Motor neuron (in vitro differentiated cells): ENCODE measurements at regions not wholly inside any gene's neighbourhood (a gene's known extent, or its start where the extent isn't known, plus 50 kb on each side); places are given as distances from the start of the nearest gene placed in this dataset.

Source experiments
- ATAC-seq, 8 experiments: fragments of 200-7000 bp; cut with Tn5 transposase; replicated peaks in 6 of 8; 2 replicates each; pipeline ENCODE4 v1.8.0; 2021; ENCODE audit warnings: mild to moderate bottlenecking in 8 of 8, moderate library complexity in 8 of 8
- H3K27ac ChIP-seq, 2 donors: fragments of 250-450 bp; sonication (Bioruptor Pico); 2 replicates each; pipeline ENCODE4 v1.9.0; 2021; ENCODE audit warnings: antibody characterized with exemption in 2 of 2, mild to moderate bottlenecking in 2 of 2, moderate library complexity in 1 of 2
- H3K4me1 ChIP-seq, 2 donors: fragments of 250-450 bp; sonication (Bioruptor Pico); replicated peaks in 1 of 2; 2 replicates each; pipeline ENCODE4 v1.6.1; 2021; ENCODE audit warnings: antibody characterized with exemption in 2 of 2, mild to moderate bottlenecking in 2 of 2, moderate library complexity in 1 of 2
- H3K4me3 ChIP-seq, 5 donors: fragments of 250-450 bp; sonication (Bioruptor Pico); 2 replicates each; pipeline ENCODE4 v1.9.0; 2021; ENCODE audit warnings: antibody characterized with exemption in 5 of 5, mild to moderate bottlenecking in 5 of 5, moderate library complexity in 4 of 5
- WGBS, 10 experiments: fragments of 450-650 bp; shearing (Covaris generic); methylation state at CpG; one replicate each; pipeline ENCODE4 v1.0.0; 2022; 5-methylcytosine and 5-hydroxymethylcytosine counted together
- in situ Hi-C, 9 experiments: fragments of 400-800 bp; cut with MboI; loops; one replicate each; pipeline ENCODE4 v1.15.0; 2021; ENCODE audit warnings: low sequenced_read_pairs in 9 of 9, low pct_unique_long_range_greater_than_20kb in 2 of 9; ENCODE audit not compliant: unreplicated experiment in 9 of 9

DNA sequence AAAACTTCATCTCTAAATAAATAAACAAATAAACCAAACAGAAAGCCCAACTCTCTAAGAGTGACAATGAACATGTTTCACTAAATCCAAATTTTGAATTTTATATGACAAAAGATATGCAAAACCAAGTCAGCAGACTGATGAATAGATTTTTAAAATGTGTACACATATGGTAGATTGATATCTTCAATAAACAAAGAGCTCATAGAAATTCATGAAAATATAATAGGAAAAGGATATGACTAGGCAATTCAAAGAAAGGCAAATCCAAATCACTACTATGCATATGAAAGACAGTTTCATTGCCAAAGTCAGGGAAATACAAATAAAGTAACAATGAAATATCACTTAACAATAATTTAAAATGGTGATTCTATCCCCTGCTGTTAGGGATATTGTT, 63.7 kb upstream of the NBEA start:
- in situ Hi-C loops, result no loop called here
- Histone ChIP-seq H3K4me1 (no peaks in the 10 kb centered on the region), H3K27ac (no peak overlapping the region), H3K4me3 (no peak overlapping the region)
- no peak for ATAC-seq

DNA sequence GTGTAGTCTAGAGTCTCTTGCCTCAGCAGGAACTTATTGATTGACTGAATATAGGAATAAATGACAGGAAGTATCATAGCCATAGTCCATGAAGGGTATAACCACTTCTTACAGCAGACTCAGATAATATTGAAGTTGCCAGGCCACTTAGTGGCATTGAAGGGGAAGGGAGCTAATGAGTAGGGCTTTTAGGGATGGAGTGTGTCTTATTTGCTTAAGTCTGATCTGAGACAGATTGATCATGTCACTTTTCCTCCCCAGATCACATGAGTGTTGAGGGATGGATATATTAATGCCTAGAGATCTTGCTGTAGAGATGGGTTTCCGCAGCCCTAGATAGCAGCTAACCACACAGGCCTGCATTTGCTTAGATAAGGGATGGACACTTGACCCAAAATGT, 62.2 kb upstream of the NBEA start:
- Histone ChIP-seq H3K4me3 (no peak overlapping the region), H3K27ac (no peak overlapping the region), H3K4me1 (no peaks in the 10 kb centered on the region)
- 50 to 100% (median 85%) methylated on average over 1 of the region's 1 CpG; no CpG with 5 or more reads in 4 of the 10 experiments for WGBS, 10 experiments
- no peak for ATAC-seq
- in situ Hi-C loops, result no loop called here

DNA sequence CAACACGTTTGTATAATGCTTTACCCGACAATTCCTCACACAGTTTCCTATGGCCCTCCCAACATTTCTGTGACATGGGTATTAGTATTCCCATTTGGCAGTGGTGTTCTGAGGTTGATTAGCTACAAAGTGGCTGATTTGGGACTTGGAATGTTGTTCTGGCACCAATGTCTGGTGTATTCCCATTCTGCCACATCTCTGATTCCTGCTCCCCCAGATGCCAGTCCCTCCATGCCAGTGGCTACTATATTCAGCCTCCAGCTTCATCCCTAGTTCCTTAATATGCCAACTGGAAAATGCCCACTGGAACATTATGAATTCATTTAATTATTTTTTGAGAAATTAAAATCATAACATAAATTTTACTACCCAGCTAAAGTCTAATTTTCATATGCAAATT, 60.6 kb upstream of the NBEA start:
- in situ Hi-C loops, result no loop called here
- H3K27ac ChIP-seq, result no peak overlapping the region
- WGBS, 10 experiments, result 47 to 100% (median 92%) methylated on average over 1 to 2 of the region's 2 CpGs; no CpG with 5 or more reads in 5 of the 10 experiments
- H3K4me1 ChIP-seq, result no peaks in the 10 kb centered on the region
- H3K4me3 ChIP-seq, result no peak overlapping the region
- no peak for ATAC-seq

DNA sequence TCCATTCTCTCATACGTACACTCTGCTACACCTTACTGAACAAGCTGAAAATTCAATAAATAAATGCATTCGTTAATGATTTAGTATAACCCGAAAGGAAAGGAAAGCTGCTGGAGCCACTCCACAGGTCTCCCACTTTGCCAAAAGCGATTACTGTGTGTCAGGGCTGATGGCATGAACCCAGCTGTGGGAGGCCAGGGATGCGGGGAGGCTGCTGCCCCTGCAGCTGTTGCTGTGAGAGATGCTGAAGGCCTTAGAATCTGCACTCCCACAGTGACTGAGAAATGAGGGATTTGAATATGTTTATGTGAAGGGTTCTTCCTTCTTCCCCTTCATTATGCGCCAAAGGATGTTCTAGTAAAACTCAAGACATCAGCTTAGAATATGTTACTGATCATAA, 58.7 kb upstream of the NBEA start:
- 34 to 89% (median 75%) methylated on average over 1 to 6 of the region's 6 CpGs for WGBS, 10 experiments
- in situ Hi-C loops, result no loop called here
- Histone ChIP-seq H3K27ac (no peak overlapping the region), H3K4me3 (no peak overlapping the region), H3K4me1 (no peaks in the 10 kb centered on the region)
- ATAC-seq, result no peak

DNA sequence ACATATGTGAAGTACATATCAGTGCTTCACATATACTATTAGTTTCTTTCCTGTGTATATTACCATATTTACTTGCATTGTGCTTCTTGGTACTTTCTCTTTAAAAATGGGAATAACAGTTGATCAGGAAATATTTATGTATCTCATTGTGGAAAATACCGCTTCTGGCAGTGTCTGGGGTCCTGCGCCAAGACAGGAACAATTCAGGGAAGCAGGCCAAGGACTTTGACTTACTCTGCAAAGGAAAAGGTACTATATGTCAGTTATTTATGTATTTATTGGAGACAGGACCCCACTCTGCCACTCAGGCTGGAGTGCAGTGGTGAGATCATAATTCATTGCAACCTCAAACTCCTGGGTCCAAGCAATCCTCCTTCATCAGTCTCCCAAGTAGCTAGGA, 57.7 kb upstream of the NBEA start:
- Histone ChIP-seq H3K27ac (no peak overlapping the region), H3K4me3 (no peak overlapping the region), H3K4me1 (no peaks in the 10 kb centered on the region)
- in situ Hi-C loops, result no loop called here
- 72 to 100% (median 100%) methylated on average over 1 to 2 of the region's 2 CpGs; no CpG with 5 or more reads in 2 of the 10 experiments for WGBS, 10 experiments
- no peak for ATAC-seq

DNA sequence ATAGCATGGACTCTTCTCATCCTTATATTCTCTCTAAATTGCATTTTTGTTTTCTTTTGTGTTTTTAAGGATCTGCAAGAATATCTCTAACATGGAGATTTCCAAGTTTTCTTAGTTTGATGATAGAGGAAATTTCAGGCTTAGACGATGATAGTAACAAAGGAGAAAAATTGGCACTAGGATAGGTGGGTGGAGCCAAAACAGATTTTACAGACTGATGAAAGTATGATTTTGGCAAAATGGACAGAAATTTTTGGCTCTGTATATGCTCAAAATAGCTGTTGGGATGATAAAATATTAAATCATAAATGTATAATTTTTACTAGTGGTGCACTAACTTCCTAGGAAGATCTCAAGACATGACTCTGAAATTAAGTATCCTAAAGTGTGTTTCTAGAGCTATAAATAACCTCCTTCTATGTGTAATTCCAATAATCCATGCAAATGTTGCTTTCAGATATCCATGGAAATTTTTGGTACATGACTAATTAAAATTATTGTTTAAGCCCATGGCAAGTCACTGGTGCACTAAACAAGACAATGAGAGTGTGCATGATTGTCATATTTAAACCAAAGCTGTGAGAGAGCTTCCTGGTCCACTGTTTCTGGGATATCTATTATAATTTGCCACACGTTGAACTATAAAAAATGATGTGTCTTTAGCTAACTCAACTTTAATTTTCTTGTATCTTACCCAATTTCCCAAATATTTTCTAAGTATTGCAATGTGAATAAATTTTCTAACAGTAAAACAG, 55.8 kb upstream of the NBEA start:
- whole genome bisulfite sequencing, 10 experiments, result 0 to 100% (median 67%) methylated on average over 1 to 2 of the region's 2 CpGs; no CpG with 5 or more reads in 1 of the 10 experiments
- no peaks in the 10 kb centered on the region for H3K4me1 ChIP-seq
- ATAC-seq, result no peak
- no peak overlapping the region for H3K27ac ChIP-seq
- H3K4me3 ChIP-seq, result no peak overlapping the region
- in situ Hi-C loops, result no loop called here

DNA sequence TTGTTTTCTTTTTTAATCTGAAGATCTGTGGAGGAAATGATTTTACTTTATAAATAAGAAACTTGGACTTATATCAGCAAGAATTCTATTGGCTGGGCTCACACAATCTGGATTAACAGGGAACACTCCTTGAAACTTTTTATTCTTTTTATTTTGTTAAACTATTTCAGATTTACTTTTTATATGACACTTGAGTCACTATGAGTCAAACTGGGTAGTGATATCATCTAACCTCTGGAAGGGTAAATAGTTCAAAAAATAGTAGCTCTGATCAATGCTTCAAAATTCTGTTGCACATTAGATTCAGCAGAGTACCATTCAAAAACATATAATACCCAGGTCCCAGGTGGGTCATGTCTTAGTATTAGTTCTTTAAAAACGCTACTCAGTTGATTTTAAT, 55.1 kb upstream of the NBEA start:
- no peak for ATAC-seq
- H3K4me3 ChIP-seq, result no peak overlapping the region
- WGBS, 10 experiments, result 0 to 100% (median 42%) methylated on average over 1 of the region's 1 CpG; no CpG with 5 or more reads in 2 of the 10 experiments
- no peak overlapping the region for H3K27ac ChIP-seq
- H3K4me1 ChIP-seq, result no peaks in the 10 kb centered on the region
- in situ Hi-C loops, result no loop called here
